Thyroid gland (tissue), 4 donors: ENCODE measurements at regions not wholly inside any gene's neighbourhood (a gene's known extent, or its start where the extent isn't known, plus 50 kb on each side); places are given as distances from the start of the nearest gene placed in this dataset.
"Not testable (repeated sequence)": the region's sequence is repeated elsewhere in the genome, so short reads cannot be mapped to it uniquely, and the experiment has no call there.

Experiments used
- DNase-seq, 2 donors: peaks; one replicate each; pipeline ENCODE4 v3.0.0-alpha.2; 2019
- H3K27ac ChIP-seq, 3 donors: fragments of 200-600 bp; sonication (generic); 1 replicate in 2 of 3; 2 replicates in 1 of 3; pipeline ENCODE4 v1.5.1; 2016 to 2019; ENCODE audit warnings: mild to moderate bottlenecking in 1 of 3, moderate library complexity in 1 of 3
- H3K27me3 ChIP-seq: fragments of 200-600 bp; sonication (generic); one replicate; pipeline ENCODE4 v1.5.1; 2019
- H3K36me3 ChIP-seq, 2 donors: fragments of 200-600 bp; sonication (generic); one replicate each; pipeline ENCODE4 v1.5.1; 2016 to 2019
- H3K4me1 ChIP-seq, 2 donors: fragments of 200-600 bp; sonication (generic); one replicate each; pipeline ENCODE4 v1.5.1; 2017 to 2019
- H3K4me3 ChIP-seq, 3 donors: fragments of 200-600 bp; sonication (generic); replicated peaks in 1 of 3; 1 replicate in 2 of 3; 2 replicates in 1 of 3; pipeline ENCODE4 v1.5.1; 2016; ENCODE audit warnings: mild to moderate bottlenecking in 1 of 3
- H3K9me3 ChIP-seq: fragments of 200-600 bp; sonication (generic); one replicate; pipeline ENCODE4 v1.5.1; 2017
- CTCF ChIP-seq, 6 experiments: fragments of 200-600 bp in 3 of 6; fragments of 450-650 bp in 3 of 6; sonication (generic) in 3 of 6; IDR thresholded peaks; one replicate each; pipeline ENCODE4 v1.5.1; 2016 to 2019; ENCODE audit warnings: antibody characterized with exemption in 6 of 6, mild to moderate bottlenecking in 2 of 6, inconsistent platforms in 1 of 6, moderate library complexity in 1 of 6
- POLR2A ChIP-seq, 2 donors: fragments of 450-650 bp; IDR thresholded peaks; one replicate each; pipeline ENCODE4 v1.6.1; 2017; ENCODE audit warnings: antibody characterized with exemption in 2 of 2, mild to moderate bottlenecking in 2 of 2, moderate library complexity in 1 of 2
- WGBS, 2 donors: methylation state at CpG; one replicate each; pipeline ENCODE4 v1.1.5; 2017; 5-methylcytosine and 5-hydroxymethylcytosine counted together
- intact Hi-C: fragments of 100-400 bp; cut with DNase I; formaldehyde crosslinking; loops from one replicate; pipeline ENCODE4 v1.15.1; 2023

- 77 to 95% methylated on average over 1 of the region's 1 CpG for WGBS, 2 donors
- no peak for TF ChIP-seq CTCF (IDR thresholded peaks at IDR 0.05)
- TF ChIP-seq POLR2A (IDR thresholded peaks at IDR 0.05): no peak
- H3K27me3 ChIP-seq: no peaks in the 10 kb centered on the region
- DNase-seq: no peak
- H3K4me3 ChIP-seq: no peak overlapping the region
- intact Hi-C loops: no loop called here
- H3K4me1 ChIP-seq: no peaks in the 10 kb centered on the region
- H3K36me3 ChIP-seq: no peaks in the 10 kb centered on the region
- H3K9me3 ChIP-seq: no peaks in the 10 kb centered on the region
- no peak overlapping the region for H3K27ac ChIP-seq
These were observed 228.6 kb upstream of the DDI1 start for GRCh38 chr11:103807806-103808205.

- TF ChIP-seq POLR2A (IDR thresholded peaks at IDR 0.05): no peak
- TF ChIP-seq CTCF (IDR thresholded peaks at IDR 0.05): no peak
- no peaks in the 10 kb centered on the region for H3K4me1 ChIP-seq
- WGBS, 2 donors: 87 to 93% methylated on average over 3 of the region's 3 CpGs
- DNase-seq: no peak
- H3K4me3 ChIP-seq: no peak overlapping the region
- no peaks in the 10 kb centered on the region for H3K9me3 ChIP-seq
- H3K27ac ChIP-seq: no peak overlapping the region
- no peaks in the 10 kb centered on the region for H3K27me3 ChIP-seq
- no peaks in the 10 kb centered on the region for H3K36me3 ChIP-seq
- intact Hi-C loops: no loop called here
These were observed 228.2 kb upstream of the DDI1 start for GRCh38 chr11:103808252-103808651.

GRCh38 chr11:103811870-103812455 lies 224.5 kb upstream of the DDI1 start:
- H3K36me3 ChIP-seq: no peaks in the 10 kb centered on the region
- no peaks in the 10 kb centered on the region for H3K9me3 ChIP-seq
- 77 to 86% methylated on average over 1 to 3 of the region's 3 CpGs for WGBS, 2 donors
- no peaks in the 10 kb centered on the region for H3K4me1 ChIP-seq
- no peak for TF ChIP-seq CTCF (IDR thresholded peaks at IDR 0.05)
- TF ChIP-seq POLR2A (IDR thresholded peaks at IDR 0.05): no peak
- no peaks in the 10 kb centered on the region for H3K27me3 ChIP-seq
- no peak for DNase-seq
- no peak overlapping the region for H3K27ac ChIP-seq
- intact Hi-C loops: no loop called here
- no peak overlapping the region for H3K4me3 ChIP-seq

- Histone ChIP-seq H3K36me3 (no peaks in the 10 kb centered on the region), H3K4me3 (no peak overlapping the region), H3K9me3 (no peaks in the 10 kb centered on the region), H3K4me1 (no peaks in the 10 kb centered on the region), H3K27ac (no peak overlapping the region), H3K27me3 (no peaks in the 10 kb centered on the region)
- no peak for TF ChIP-seq CTCF (IDR thresholded peaks at IDR 0.05)
- no peak for TF ChIP-seq POLR2A (IDR thresholded peaks at IDR 0.05)
- 69 to 80% methylated on average over 3 of the region's 3 CpGs for WGBS, 2 donors
- DNase-seq: no peak
- intact Hi-C loops: no loop called here
These were observed 223.8 kb upstream of the DDI1 start for GRCh38 chr11:103812680-103813079.

- intact Hi-C loops, DNase-seq, H3K36me3 ChIP-seq, H3K27me3 ChIP-seq, H3K27ac ChIP-seq, H3K4me3 ChIP-seq, H3K9me3 ChIP-seq, H3K4me1 ChIP-seq: not testable (repeated sequence)
- WGBS, 2 donors: 86 to 96% methylated on average over 5 of the region's 8 CpGs
These were observed 216.1 kb upstream of the DDI1 start for GRCh38 chr11:103820345-103820744.

GRCh38 chr11:103824116-103824515 lies 212.3 kb upstream of the DDI1 start:
- whole genome bisulfite sequencing, 2 donors: 62 to 65% methylated on average over 1 of the region's 1 CpG
- TF ChIP-seq CTCF (IDR thresholded peaks at IDR 0.05) (no peak), POLR2A (IDR thresholded peaks at IDR 0.05) (no peak)
- H3K36me3 ChIP-seq: no peaks in the 10 kb centered on the region

More at GRCh38 chr11:103824116-103824515, 212.3 kb upstream of the DDI1 start:
- no peak for DNase-seq
- Histone ChIP-seq H3K27ac (no peak overlapping the region), H3K9me3 (no peaks in the 10 kb centered on the region), H3K4me1 (no peaks in the 10 kb centered on the region), H3K27me3 (no peaks in the 10 kb centered on the region), H3K4me3 (no peak overlapping the region)
- intact Hi-C loops: no loop called here
